Globus pallidus (tissue), 1 donor: ENCODE measurements at regions not wholly inside any gene's neighbourhood (a gene's known extent, or its start where the extent isn't known, plus 50 kb on each side); places are given as distances from the start of the nearest gene placed in this dataset.
A peak's percentile ranks its signal among the peaks of the same experiment; 100 is the strongest.

ENCODE experiments used
- DNase-seq: peaks from one replicate; pipeline ENCODE4 v3.0.0-alpha.2; 2015; ENCODE audit warnings: low spot score

DNA sequence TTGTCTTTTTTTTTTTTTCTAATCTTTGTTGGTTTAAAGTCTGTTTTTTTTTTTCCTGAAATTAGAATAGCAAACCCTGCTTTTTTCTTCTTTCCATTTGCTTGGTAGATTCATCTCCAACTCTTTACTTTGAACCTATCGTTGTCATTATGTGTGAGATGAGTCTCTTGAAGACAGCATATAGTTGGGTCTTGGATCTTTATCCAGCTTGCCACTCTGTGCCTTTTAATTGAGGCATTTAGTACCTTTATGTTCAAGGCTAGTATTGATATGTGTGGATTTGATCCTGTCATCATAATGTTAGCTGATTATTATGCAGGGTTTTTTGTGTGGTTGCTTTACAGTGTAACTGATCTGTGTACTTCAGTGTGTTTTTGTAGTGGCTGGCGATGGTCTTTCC, 383.8 kb downstream of the MAN2A1 start:
- DNase-seq, result no peak

- no peak for DNase-seq
Observed at GRCh38 chr5:110075656-110076055, 385.9 kb downstream of the MAN2A1 start.

DNA sequence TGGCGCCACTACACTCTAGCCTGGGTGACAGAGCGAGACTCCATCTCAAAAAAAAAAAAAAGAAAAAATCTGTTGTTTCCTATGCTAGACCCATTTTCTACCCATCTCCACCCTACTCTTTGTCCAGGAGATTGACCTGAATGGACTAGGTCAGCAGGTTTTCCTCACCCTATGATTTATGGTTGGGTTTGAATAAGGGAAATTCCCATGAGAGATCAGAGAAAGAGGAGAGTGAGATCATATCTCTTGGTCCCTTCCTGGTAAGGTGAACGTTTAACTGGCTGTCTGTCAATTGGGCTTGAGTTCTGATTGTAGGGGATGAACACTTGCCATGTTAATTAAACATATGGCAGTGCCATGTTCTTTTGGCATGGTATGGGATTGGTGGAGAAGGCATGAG, 387.4 kb downstream of the MAN2A1 start:
- DNase-seq, result no peak

- DNase-seq, result no peak
Observed at GRCh38 chr5:110082194-110082593, 392.5 kb downstream of the MAN2A1 start.

DNA sequence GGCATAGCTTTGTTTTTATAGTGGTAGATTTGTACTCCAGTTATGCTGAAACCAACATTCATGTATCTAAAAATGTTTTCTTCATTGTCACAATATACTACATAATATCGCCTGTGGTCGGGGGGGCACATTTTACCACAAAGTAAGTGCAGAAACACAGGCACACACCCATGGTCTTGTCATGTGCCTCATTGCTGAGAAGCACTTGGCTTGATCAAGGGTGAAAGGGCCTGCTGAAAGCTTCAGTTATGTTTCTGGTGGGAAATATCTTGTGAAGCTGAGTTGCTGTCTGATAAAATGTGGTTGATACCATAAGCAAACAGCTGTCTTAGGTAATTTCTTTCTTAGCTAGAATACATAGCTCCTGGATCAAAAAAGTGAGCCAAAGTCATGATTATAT, 393.1 kb downstream of the MAN2A1 start:
- DNase-seq, result no peak

GRCh38 chr5:110085826-110086225, 396.1 kb downstream of the MAN2A1 start:
- no peak for DNase-seq

GRCh38 chr5:110086658-110087388, 397.1 kb downstream of the MAN2A1 start:
- peak; percentile 18 for DNase-seq

- DNase-seq, result peak; percentile 15
Observed at GRCh38 chr5:110087829-110088228, 398.1 kb downstream of the MAN2A1 start.

GRCh38 chr5:110088676-110089436, 399.1 kb downstream of the MAN2A1 start:
- no peak for DNase-seq

GRCh38 chr5:110092955-110093785, 403.4 kb downstream of the MAN2A1 start:
- DNase-seq, result no peak

DNA sequence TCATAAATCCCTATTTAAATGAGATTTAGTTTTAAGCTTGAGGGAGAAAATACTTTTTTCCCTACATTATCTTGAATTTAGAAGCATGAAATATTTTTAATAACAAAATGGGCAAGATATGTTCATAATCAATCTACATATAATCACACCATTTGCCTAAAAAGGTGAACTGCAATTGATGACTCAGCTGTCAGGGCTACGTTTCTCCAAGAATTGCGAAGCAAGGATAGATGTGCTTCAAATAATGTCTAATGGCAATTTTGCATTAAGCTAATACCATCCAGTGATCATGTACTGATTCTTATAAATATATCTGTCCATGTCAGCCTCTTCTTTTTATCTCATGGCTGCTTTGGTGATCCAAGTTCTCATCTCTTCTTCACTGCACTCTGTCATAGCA, 404.4 kb downstream of the MAN2A1 start:
- no peak for DNase-seq

DNA sequence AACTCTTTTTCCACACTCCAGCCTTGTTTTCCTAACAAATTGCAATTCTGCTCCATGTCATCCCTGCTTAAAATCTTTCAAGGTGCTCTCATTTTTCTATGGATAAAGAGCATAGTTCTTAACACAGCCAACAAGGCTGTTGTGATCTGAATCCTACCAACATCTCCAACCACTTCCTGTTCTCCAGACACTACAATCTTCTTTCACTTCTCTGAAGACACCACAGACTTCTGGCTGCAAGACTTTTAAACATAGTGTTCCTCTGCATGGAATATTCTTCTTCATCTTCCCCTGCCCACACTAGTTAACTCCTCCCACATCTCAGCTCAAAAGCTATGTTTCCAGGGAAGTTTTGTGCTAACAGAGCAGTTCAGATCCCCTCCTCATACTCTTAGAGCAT, 404.8 kb downstream of the MAN2A1 start:
- peak; percentile 37 for DNase-seq

GRCh38 chr5:110096419-110096818, 406.7 kb downstream of the MAN2A1 start:
- DNase-seq, result peak; percentile 11

GRCh38 chr5:110099572-110099971, 409.8 kb downstream of the MAN2A1 start:
- DNase-seq, result no peak

- DNase-seq, result no peak
Observed at GRCh38 chr5:110103081-110103480, 413.4 kb downstream of the MAN2A1 start.

- no peak for DNase-seq
Observed at GRCh38 chr5:110104060-110104725, 414.5 kb downstream of the MAN2A1 start.

- no peak for DNase-seq
Observed at GRCh38 chr5:110104726-110105669, 415.3 kb downstream of the MAN2A1 start.

DNA sequence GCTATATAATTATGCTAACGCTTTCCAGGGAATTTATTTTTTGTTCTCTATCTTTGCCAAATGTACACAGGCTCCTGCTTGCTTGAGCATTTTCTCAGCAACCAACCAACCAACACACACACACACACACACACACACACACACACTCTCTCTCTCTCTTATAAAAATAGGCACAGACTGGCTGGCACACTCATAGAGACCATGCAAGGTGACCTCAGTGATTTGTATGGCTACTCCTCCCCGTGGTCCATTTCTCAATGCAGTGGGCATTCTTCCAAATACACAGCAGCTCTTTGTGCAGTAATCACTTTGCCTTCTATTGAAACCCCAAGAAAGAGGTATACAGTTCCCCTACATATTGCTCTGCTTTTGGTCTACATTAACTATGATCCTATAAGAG, 416.0 kb downstream of the MAN2A1 start:
- DNase-seq, result no peak

GRCh38 chr5:110106750-110107149, 417.0 kb downstream of the MAN2A1 start:
- no peak for DNase-seq

DNA sequence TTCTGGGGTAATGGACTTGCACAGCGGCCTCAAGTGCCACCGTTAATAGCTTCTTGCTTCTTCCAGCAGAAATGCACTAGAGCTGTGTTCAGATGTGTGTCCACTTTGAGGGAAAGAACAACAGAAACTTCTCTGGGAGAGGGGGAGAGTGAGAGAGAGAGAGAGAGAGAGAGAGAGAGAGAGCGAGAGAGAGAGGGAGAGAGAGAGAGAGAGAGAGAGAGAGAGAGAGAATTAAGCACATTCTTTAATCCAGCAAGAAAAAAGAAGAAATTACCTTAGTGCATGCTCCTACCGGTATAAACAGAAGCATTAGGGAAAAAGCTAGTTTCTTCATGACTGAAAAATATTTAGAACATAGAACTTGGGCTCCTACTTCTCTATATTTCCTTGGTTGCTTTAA, 418.8 kb downstream of the MAN2A1 start:
- DNase-seq, result no peak

DNA sequence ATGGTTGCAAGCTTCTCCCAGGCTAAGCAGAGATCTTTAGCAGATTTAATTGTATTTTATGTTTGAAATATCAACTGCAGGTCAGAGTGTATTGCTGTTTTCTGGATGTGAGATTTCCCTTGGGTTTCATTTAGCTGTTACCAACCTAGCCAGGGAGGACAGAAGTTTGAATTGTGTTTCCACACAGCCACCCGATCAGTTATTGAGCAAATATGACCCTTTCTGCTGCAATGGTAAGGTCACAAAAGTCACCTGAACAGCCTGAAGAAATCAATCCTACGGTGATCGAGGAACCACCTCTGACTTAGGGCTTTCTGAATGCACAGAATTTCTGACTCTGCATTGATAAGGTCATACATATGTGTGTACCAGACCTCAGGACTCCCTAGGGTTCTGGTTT, 419.9 kb downstream of the MAN2A1 start:
- no peak for DNase-seq
